IPS-NIHi7 (cell line): ENCODE measurements at regions not wholly inside any gene's neighbourhood (a gene's known extent, or its start where the extent isn't known, plus 50 kb on each side); places are given as distances from the start of the nearest gene placed in this dataset.
A peak's percentile ranks its signal among the peaks of the same experiment; 100 is the strongest.
"Not testable (repeated sequence)": the region's sequence is repeated elsewhere in the genome, so short reads cannot be mapped to it uniquely, and the experiment has no call there.

Experiments used
- DNase-seq: peaks from one replicate; pipeline ENCODE4 v3.0.0; 2012; ENCODE audit warnings: mixed read lengths; ENCODE audit errors: extremely low spot score

DNA sequence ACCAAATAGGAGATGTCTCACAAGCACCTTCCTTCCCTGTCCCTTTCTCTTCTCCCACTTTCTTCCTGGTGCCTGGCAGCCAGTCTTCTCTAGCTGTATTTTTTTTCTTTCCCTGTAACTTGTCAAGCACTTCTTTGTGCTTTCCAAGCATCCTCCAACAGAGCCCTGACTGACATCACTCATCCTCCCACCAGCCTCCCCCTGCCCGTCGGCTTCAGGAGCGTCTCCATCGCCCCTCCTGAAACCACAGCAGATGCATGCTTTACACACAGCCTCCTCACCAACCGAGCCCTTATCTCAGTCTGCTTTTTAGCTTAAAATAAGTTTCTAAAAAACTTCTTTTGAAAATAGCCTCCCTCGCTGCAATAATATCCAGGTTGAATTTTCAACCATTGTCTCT lies 268.7 kb upstream of the CDH5 start:
- no peak for DNase-seq

DNA sequence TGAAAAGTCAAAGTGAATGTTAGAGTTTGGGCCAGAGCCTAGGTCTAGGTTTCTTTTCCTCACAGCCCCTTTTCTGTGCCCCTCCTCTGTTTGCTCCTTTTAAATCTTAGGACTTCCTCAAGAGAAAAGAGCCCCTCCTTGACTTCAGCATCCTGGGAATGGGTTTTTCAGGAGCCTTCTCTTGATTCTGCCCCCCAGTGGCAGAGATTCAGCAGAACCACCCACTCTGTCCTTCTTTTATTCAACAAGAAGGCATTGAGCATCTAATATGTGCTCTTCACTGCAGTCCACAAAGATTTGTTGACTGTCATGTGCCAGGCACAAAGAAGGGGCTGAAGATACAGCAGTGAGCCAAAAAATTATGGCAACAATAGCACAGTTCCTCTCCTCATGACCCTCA lies 270.8 kb upstream of the CDH5 start:
- peak; percentile 64 for DNase-seq

DNA sequence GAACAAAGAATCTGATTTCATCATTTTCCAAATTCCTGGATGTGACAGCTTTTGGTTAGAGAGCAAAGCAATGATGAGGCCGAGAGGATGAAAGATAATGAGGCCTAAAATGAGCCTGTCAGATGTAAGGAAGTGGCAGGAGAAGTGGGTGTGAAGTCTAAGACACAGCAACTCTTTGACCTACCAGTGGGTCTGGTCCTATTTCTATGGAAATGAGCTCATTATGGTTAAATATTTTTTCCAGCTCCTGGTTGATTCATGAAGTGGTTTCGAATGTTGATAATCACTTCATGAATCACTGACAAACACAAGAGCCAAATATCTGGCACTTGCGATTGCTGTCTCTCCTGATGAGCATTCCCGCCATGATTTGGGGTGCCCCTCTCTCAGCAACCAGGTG lies 273.3 kb upstream of the CDH5 start:
- no peak for DNase-seq

DNA sequence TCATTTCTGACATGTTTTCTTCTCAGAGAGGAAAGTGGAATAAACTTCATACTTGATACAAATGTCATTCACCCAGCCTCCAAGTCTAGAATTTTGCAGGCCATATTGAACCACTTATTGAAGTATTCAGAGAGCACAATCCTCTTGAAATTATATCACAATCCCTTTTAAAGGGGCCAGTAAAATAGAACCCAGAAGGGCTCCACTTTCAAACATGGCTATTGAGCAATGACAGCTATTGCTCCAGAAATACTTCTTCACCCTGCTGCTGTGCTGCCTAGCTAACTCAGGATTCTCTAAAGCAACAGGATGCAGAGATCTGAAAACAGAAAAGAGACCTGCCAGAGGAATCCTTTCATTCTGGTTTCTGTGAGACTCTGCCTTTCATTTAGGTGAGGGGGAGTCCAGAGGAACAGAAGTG lies 275.0 kb upstream of the CDH5 start:
- DNase-seq = no peak

DNA sequence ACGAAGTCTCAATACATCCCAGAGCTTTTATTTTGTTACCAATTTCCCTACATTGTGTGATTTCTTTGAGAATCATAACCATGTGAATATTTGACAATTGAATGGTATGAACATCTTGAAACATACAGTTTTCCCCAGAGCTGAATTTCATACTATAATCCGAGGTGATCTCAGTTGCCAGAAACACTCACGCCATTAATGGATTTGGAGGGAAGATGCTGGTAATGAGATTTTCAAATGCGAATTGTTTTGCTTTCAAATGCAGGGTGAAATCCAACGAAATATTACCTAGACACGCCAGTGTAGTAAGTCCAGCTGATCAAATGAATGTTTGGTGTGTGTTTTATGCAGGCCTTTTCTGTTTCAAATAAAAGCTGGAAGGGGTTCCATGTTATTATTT lies 277.8 kb upstream of the CDH5 start:
- DNase-seq = no peak

DNA sequence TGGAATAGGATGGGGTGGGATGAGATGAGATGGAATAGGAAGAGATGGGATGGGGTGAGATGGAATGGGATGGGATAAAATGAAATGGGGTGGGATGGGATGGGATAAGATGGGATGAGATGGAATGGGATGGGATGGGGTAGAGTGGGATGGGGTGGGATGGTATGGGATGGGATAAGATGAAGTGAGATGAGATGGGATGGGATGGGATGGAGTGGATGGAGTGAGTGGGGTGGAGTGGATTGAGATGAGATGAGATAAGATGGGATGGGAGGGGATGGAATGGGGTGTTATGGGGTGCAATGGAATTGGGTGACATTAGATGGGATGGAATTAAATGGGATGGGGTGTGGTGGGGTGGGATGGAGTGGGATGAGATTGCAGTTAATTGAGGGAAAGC lies 279.2 kb upstream of the CDH5 start:
- DNase-seq = no peak

DNA sequence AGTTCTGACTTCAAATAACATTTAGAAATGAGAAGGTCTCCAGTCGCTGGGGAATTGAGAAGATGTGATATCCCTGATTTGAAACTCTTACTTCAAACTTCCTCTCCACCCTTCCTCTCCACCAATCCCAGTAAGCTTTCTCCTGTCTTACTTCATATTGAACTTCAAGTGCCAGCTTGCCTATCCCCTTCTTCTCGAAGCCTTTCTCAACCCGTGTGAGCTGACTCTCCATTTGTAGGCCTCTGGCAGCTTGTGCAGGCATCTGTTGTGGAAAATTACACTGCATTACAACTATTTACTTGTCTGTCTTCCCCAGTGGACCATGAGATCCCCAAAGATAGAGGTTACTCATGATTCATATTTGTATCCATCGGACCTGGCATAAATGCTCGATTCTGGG lies 280.8 kb upstream of the CDH5 start:
- DNase-seq = no peak

DNA sequence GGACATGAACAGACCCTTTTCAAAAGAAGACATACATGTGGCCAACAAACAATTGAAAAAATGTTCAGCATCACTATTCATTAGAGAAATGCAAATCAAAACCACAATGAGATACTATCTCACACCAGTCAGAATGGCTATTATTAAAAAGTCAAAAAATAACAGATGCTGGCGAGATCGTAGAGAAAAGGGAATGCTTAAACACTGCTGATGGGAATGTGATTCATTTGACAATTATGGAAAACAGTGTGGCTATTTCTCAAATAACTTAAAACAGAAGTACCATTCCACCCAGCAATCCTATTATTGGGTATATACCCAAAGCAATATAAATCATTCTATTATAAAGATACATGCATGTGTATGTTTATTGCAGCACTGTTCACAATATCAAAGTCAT lies 281.8 kb upstream of the CDH5 start:
- not testable (repeated sequence) for DNase-seq

DNA sequence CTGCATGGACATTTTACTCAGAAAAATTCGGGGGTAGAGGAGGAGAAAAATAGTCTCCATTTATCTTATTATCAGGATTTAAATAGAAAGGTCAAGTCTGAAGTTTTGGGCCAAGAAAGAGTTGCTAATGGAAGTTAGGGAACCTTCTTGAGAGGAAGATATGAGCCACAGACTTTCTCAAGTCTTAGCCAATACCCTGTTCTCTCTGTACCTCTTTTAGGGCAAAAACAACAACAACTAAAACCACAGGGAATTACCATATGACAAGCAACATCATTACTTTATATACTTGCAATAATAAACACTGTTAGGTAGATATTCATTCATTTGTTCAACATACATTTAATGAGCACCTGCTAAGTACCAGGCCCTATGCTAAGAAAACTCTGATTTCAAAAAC lies 282.2 kb upstream of the CDH5 start:
- DNase-seq = no peak

DNA sequence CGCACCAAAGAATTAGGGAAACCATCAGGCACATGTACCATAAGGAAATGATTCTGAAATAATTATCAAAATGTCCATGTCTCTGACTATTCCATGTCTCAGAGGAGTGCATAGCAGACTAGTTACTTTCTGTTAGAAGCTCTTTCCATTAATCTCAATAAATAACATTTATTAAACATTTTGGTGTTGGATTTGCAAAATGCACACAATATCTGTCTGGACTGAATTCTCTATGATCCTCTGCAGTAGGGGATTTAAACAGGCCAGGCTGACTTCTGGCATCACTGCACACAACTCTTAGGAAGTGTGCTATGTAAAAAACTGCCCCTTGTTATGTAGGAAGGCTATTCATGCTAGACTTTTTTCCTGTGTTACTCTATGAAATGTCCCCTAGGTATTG lies 283.3 kb upstream of the CDH5 start:
- DNase-seq = no peak

DNA sequence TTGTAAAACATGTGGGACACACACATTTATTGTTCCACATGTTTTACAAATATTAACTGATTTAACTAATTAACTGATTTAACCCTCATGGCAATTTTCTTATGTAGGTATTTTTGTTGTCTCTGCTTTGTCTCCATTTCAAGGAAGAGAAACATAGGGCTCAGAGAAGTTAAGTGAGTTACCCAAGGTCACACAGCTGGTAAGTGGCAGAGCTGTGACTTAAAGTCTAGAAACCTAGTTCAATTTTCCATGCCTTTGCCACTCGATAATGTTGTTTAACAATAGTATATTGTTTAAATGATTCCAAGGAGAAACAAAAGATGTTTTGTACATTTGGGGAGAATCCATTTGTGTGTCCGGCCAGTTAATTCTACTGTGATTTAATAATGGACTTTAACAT lies 284.1 kb upstream of the CDH5 start:
- DNase-seq = no peak

DNA sequence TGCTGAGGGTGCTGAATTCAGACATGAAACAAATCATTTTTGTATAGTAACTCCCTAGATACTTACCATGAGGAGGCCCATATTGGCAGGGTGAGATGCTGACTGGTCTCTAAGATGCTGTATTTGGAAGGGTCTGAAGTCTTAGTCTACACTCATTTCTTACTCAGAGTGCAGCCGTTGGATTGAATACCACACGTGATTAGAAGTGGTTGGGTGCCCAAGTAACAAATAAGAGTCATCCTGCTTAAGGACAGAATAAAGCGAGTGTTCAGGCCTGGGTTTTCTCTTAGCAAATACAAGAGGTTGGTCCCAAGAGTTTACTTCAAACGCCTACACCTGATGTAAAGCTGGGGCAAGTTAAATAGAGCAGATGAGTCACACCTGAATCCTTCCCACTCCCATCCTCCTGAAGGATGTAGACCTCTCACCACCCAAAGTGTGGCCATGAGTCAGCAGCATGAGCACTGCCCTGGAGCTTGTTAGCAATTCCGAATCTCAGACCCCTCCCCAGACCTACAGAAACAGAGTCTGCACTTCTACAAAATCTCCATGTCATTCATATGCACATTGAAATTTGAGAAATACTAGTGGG lies 284.6 kb upstream of the CDH5 start:
- DNase-seq = peak; percentile 76

DNA sequence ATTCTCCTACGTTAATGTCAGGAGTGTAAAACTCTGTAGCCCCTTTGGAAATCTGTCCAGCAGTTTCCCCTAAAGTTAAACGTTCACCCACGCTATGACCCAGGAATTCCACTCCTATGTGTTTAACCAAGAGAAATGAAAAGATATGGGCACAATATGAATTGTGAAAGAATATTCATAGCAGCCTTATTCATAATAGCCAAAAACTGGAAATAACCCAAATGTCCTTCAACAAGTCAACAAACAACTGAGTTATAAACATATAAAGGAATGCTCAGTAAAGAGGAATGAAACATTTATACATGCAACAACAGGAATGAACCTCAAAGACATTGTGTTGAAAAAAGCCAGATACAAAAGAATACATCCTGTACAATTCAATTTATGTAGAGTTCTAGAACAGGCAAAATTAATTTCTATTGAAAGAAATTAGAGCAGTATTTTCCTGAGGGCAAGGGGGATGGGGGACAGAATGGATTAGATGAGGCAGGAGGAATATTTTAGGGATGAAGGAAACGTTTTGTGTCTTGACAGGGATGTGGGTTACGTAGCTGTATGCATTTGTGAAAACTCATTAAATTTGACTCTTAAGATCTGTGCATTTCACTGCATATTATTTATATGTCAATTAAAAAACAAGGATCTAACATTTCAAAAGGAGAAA lies 286.7 kb upstream of the CDH5 start:
- DNase-seq = no peak

DNA sequence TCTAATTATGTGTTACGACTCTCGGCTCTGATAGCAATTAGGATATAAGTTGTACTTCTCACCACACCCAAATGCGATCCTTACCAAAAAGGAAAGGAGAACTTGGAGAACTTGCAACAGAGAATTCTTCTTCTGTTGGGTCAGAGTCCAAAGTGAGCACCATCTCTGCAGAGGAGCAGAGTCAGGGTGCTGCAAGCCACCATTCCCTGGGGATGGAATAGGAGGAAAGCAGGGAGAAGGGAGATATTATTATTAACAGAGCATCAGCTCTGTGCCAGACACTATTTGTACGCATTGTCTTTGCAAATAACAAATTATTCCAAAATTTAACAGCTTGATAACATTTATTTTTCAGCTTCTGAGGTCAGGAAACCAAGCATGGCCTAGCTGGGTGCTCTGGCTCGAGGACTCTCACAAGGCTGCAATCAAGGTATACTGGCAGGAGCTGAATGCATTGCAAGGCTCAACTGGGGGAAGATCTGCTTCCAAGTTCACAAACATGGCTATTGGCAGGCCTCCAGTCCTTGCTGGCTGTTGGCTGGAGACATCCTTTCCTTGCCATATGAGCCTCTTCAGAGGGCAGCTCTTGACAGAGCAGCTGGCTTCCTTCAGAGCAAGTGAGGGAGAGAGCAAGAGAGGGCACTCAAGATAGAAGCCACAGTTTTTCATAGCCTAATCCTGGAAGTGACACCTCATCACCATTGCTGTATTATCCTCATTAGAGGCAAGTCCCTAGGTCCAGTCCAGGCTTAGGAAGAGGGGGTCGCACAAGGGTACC lies 296.2 kb upstream of the CDH5 start:
- DNase-seq = no peak

DNA sequence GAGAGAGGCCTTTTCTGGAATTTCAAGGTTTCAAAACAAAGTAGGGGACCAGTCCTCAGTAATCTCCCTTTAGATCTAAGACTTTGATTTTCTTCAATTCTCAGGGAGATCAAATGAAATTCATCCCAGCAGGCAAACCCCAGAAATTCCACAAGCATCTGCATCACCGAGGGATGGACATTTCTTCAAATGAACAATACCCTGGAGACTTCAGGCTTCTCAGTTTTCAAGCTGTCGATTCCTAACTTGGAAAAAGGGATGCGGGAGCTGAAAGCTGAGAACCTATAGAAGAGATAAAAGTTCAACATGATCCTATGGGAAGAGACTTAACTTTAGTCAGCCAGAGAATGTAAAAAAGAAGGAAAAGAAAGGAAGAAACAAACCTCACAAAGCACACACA lies 296.9 kb upstream of the CDH5 start:
- DNase-seq = no peak

DNA sequence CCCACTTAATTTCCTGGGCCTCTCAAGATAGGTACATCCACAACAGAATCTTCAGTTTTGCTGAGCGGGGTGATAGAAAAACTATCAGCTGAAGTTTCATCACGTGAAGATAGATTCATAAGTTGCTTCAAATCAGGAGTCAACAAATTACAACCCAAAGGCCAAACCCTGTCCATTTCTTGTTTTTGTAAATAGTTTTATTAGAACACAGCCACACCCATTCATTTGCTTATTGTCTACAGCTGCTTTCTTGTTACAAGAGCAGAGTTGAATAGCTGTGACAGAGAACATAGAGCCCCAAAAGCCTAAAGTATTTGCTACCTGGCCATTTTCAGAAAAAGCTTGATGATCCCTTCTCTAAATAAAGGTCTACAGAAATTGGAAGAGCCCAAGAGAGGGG lies 300.1 kb upstream of the CDH5 start:
- DNase-seq = no peak

DNA sequence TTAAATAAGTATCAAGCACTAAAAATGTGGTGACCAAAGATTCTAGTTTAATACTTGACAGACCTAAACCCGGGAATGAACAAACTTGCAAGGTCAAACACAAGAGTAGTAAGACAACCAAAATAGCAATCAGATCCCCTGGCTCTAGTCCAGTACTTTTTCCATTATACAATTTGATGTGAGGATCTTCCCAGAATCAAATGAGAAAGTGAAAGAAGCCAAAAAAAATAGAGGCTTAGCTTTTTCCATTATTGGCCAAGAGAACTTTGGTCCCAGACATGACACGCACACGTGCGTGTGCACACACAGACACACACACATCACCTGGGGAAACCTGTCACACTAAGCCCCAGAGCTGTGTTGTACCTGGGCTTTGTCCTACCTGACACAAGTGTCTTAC lies 300.6 kb upstream of the CDH5 start:
- no peak for DNase-seq

DNA sequence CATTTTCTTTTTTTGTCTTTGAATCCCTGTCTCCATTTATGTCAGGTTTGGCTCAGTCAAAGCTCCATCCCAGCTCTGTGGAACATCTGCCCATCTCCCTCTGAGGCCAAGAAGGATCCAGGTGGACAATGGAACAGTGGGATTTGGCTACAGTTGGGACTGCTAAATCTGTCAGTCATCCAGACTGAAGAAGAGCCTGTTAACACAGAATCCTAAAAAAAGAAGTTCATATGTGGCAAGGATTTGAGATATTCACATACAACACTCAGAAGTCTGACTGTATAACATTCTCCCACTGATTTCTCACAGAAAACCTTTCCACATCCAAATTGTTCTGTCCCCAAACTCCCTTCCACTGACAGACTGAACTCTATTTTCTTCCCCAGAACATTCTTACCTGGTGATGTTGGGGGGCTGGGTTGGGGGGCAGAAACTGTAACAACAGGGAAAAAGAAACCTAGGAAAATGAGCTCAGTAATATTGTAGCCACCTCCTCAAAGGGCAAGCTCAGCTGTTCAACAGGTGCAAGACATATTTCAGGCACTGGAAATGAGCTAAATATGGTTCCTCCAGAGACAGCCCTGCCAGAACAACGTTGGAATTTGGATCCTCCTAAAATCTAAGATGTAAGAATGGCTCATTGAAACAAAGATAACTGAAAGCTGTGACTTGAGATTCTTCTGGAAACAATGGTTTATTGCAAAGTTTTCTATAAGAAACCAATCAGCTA lies 301.5 kb upstream of the CDH5 start:
- DNase-seq = no peak

DNA sequence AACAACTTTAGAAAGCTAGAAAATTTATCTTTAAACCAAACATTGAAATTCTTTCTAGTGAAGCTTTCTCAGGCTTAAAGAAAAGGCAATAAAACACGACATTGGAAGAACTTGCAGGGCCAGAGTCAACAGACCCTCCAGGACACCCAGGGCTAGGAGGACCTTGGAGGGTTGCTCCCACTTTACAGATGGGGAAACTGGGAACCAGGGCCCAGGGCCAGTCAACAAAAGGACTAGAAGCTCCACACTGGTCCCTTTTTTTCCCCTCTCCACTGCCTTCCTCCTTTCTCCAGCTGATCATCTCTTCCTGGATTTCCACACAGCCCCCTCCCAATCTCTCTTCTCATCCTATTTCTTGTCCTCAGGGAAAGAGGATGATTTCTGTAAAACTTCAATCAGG lies 307.7 kb upstream of the CDH5 start:
- no peak for DNase-seq

DNA sequence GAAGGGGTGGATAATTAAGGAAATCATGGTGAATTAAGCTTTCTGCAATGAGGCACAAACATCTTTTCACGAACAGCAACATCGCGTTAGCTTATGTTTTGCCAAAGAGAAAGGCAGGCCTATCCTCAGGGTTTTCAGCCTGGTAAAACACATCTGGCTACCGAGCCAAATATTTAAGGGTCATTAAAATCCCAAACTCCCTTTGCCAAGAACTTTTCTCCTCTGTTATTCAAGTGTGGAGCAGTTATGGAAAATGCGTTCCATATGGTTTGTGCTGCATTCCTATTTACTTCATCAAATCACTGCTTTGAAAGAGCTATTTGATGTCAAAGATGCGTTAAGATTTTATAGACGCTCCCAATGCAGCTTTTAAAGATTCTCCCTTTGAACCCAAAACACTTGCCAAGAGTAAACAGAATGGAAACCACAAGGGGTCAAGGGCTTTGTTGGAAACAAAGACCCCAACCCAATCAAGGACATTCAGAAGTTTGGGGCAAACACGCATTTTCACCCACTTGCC lies 308.3 kb upstream of the CDH5 start:
- no peak for DNase-seq

DNA sequence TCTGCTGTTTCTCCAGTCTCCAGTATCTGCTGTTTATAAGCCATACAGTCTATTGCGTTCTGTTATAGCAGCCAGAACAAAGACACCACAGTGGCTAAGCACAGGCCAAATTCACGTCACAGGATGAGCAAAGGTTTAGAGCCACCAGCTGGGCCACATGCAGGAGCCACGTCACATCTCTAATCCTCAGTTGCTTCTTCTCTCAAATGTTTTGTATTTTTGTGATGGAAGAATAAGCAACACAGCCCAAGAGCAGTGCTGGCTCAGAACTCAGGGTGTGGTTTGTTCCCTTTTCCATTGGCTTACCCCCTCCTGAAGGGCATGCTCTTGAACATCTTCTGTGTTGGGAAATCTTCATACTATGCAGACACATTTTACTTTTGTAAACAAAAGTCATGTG lies 309.4 kb upstream of the CDH5 start:
- DNase-seq = no peak

DNA sequence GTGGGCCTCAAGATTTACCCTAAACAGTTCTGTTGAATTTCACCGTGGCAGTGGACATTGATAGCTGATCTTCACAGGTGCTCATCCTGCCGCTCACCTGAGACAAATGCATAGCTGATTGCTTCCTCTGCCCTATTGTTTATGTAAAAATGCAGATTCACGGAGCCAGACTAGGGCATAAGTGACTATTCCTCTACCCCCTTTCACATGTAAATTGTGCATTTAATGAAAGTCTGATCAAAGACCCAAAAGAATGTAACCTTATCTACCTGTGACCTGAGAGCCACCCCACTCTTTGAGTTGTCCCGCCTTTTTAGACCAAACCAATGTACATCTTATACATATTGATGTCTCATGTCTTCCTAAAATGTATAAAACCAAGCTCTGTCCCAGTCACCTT lies 312.4 kb upstream of the CDH5 start:
- no peak for DNase-seq
